NB4 (cell line): ENCODE measurements at regions not wholly inside any gene's neighbourhood (a gene's known extent, or its start where the extent isn't known, plus 50 kb on each side); places are given as distances from the start of the nearest gene placed in this dataset.

ENCODE experiments used
- DNase-seq: peaks from one replicate; pipeline ENCODE4 v3.0.0; 2010; ENCODE audit warnings: low read depth
- H3K4me3 ChIP-seq: one replicate; pipeline ENCODE4 v1.5.1; 2011; ENCODE audit warnings: mild to moderate bottlenecking, low read depth, low read length, moderate library complexity
- CTCF ChIP-seq: IDR thresholded peaks from one replicate; pipeline ENCODE4 v1.5.1; 2012; ENCODE audit warnings: low read depth, low read length
- MAX ChIP-seq: IDR thresholded peaks from 2 replicates; pipeline ENCODE4 v1.6.1; 2011; ENCODE audit warnings: low read depth, low read length
- MYC ChIP-seq: IDR thresholded peaks from 2 replicates; pipeline ENCODE4 v1.6.1; 2011; ENCODE audit warnings: low read depth, low read length
- POLR2A ChIP-seq: IDR thresholded peaks from 2 replicates; pipeline ENCODE4 v1.6.1; 2011; ENCODE audit warnings: mild to moderate bottlenecking; ENCODE audit not compliant: insufficient read length; ENCODE audit errors: extremely low read depth

- no peak for DNase-seq
- H3K4me3 ChIP-seq = no peak overlapping the region
- TF ChIP-seq MYC (no peak), POLR2A (no peak), MAX (no peak), CTCF (no peak)
Measured at GRCh38 chr9:38179965-38180364, 110.9 kb upstream of the SHB start.

- no peak for DNase-seq
- no peak for TF ChIP-seq MYC
- no peak for TF ChIP-seq POLR2A
- no peak for TF ChIP-seq CTCF
- TF ChIP-seq MAX = no peak
- H3K4me3 ChIP-seq = no peak overlapping the region
Measured at GRCh38 chr9:38178237-38178636, 109.2 kb upstream of the SHB start.

GRCh38 chr9:38177680-38178079 is 108.7 kb upstream of the SHB start:
- TF ChIP-seq MYC (no peak), MAX (no peak), POLR2A (no peak), CTCF (no peak)
- no peak for DNase-seq
- no peak overlapping the region for H3K4me3 ChIP-seq

GRCh38 chr9:38176251-38176650 is 107.2 kb upstream of the SHB start:
- no peak for DNase-seq
- H3K4me3 ChIP-seq = no peak overlapping the region

GRCh38 chr9:38175423-38175822 is 106.4 kb upstream of the SHB start:
- TF ChIP-seq MAX = no peak
- no peak for TF ChIP-seq POLR2A
- no peak for TF ChIP-seq CTCF
- TF ChIP-seq MYC = no peak
- no peak for DNase-seq
- H3K4me3 ChIP-seq = no peak overlapping the region

More at GRCh38 chr9:38176251-38176650, 107.2 kb upstream of the SHB start:
- TF ChIP-seq MYC = no peak
- no peak for TF ChIP-seq CTCF
- TF ChIP-seq MAX = no peak
- TF ChIP-seq POLR2A = no peak

GRCh38 chr9:38172586-38172985 is 103.6 kb upstream of the SHB start:
- no peak overlapping the region for H3K4me3 ChIP-seq
- TF ChIP-seq MAX (no peak), POLR2A (no peak), CTCF (no peak), MYC (no peak)
- DNase-seq = no peak
